IMR-90 (cell line): ENCODE measurements at regions not wholly inside any gene's neighbourhood (a gene's known extent, or its start where the extent isn't known, plus 50 kb on each side); places are given as distances from the start of the nearest gene placed in this dataset.

Experiments
- ATAC-seq: fragments of 200-7000 bp; cut with Tn5 transposase; 2 replicates; pipeline ENCODE4 v1.9.1; 2020; ENCODE audit warnings: low read depth, mild to moderate bottlenecking, moderate library complexity
- BruUV-seq: library from RNA; stranded (reverse); fragments of 400-500 nt; replicated peaks from 2 replicates; lab custom pipeline; 2021; lab: Mats Ljungman, UMichigan
- CTCF ChIA-PET: fragments of 300-600 bp; formaldehyde crosslinking; extraction: SDS; loops from one replicate; lab custom pipeline; 2021; ENCODE audit warnings: antibody characterized with exemption; lab: Yijun Ruan, JAX
- POLR2A ChIA-PET: fragments of 300-600 bp; sonication (Branson Sonifier 250); formaldehyde crosslinking; loops from one replicate; lab custom pipeline; 2022; ENCODE audit warnings: antibody characterized with exemption; ENCODE audit not compliant: unreplicated experiment; lab: Charles Lee
- DNase-seq: peaks from one replicate; pipeline ENCODE4 v3.0.0; 2013
- H2AFZ ChIP-seq: replicated peaks from 2 replicates; pipeline ENCODE3; 2013; ENCODE audit warnings: low read length, mild to moderate bottlenecking; ENCODE audit not compliant: poor library complexity
- H2AK5ac ChIP-seq: 2 replicates; pipeline ENCODE4 v1.6.1; 2013; ENCODE audit warnings: low read depth, low read length, inconsistent platforms
- H2AK9ac ChIP-seq: replicated peaks from 2 replicates; pipeline ENCODE3; 2013; ENCODE audit warnings: mild to moderate bottlenecking, low read depth, low read length, moderate library complexity; ENCODE audit not compliant: poor library complexity
- H2BK120ac ChIP-seq: 2 replicates; pipeline ENCODE4 v1.6.1; 2013; ENCODE audit warnings: low read depth, low read length, inconsistent platforms
- H2BK15ac ChIP-seq: 3 replicates; pipeline ENCODE4 v1.6.1; 2013; ENCODE audit warnings: low read depth, low read length, inconsistent platforms
- H2BK20ac ChIP-seq: 2 replicates; pipeline ENCODE4 v1.6.1; 2013; ENCODE audit warnings: low read depth, mild to moderate bottlenecking, inconsistent platforms, low read length, moderate library complexity
- H2BK5ac ChIP-seq: 2 replicates; pipeline ENCODE4 v1.6.1; 2013; ENCODE audit warnings: mild to moderate bottlenecking, low read depth, low read length, inconsistent platforms; ENCODE audit not compliant: poor library complexity, severe bottlenecking
- H3K14ac ChIP-seq: replicated peaks from 2 replicates; pipeline ENCODE4 v1.6.1; 2013; ENCODE audit warnings: low read depth, low read length, inconsistent platforms
- H3K18ac ChIP-seq: 2 replicates; pipeline ENCODE4 v1.6.1; 2013; ENCODE audit warnings: low read depth, low read length, control low read depth
- H3K23ac ChIP-seq: 2 replicates; pipeline ENCODE4 v1.6.1; 2013; ENCODE audit warnings: low read depth, low read length, inconsistent platforms
- H3K27ac ChIP-seq: 2 replicates; pipeline ENCODE4 v1.5.1; 2013; ENCODE audit warnings: mild to moderate bottlenecking, control low read depth, low read length; ENCODE audit not compliant: insufficient read depth
- H3K27me3 ChIP-seq: 2 replicates; pipeline ENCODE4 v1.6.1; 2013; ENCODE audit warnings: low read length; ENCODE audit not compliant: control insufficient read depth, insufficient read depth
- H3K36me3 ChIP-seq: 2 replicates; pipeline ENCODE4 v1.6.1; 2013; ENCODE audit warnings: low read length, mixed read lengths; ENCODE audit not compliant: control insufficient read depth, insufficient read depth
- H3K4ac ChIP-seq: 2 replicates; pipeline ENCODE4 v1.6.1; 2013; ENCODE audit warnings: low read depth, low read length, inconsistent platforms
- H3K4me1 ChIP-seq: 2 replicates; pipeline ENCODE4 v1.6.1; 2013; ENCODE audit warnings: low read length, mixed read lengths; ENCODE audit not compliant: control insufficient read depth, insufficient read depth
- H3K4me2 ChIP-seq: 2 replicates; pipeline ENCODE4 v1.6.1; 2013; ENCODE audit warnings: low read depth, mild to moderate bottlenecking, control low read depth, low read length, moderate library complexity
- H3K4me3 ChIP-seq: 2 replicates; pipeline ENCODE4 v1.5.1; 2013; ENCODE audit warnings: low read depth, mild to moderate bottlenecking, control low read depth, low read length, moderate library complexity; ENCODE audit not compliant: insufficient read depth
- H3K56ac ChIP-seq: 2 replicates; pipeline ENCODE4 v1.6.1; 2013; ENCODE audit warnings: low read length, inconsistent platforms; ENCODE audit not compliant: insufficient read depth; ENCODE audit errors: extremely low read depth
- H3K79me1 ChIP-seq, 2 experiments: 2 replicates each; pipeline ENCODE4 v1.6.1; 2013; ENCODE audit warnings: low read length in 2 of 2, inconsistent platforms in 1 of 2, low read depth in 1 of 2
- H3K9ac ChIP-seq: 2 replicates; pipeline ENCODE4 v1.6.1; 2013; ENCODE audit warnings: low read depth, low read length, control low read depth
- H3K9me1 ChIP-seq: 2 replicates; pipeline ENCODE4 v1.6.1; 2013; ENCODE audit warnings: low read length, inconsistent platforms; ENCODE audit not compliant: insufficient read depth
- H3K9me3 ChIP-seq: 2 replicates; pipeline ENCODE4 v1.6.1; 2013; ENCODE audit warnings: low read length; ENCODE audit not compliant: control insufficient read depth, insufficient read depth
- H4K20me1 ChIP-seq: 2 replicates; pipeline ENCODE4 v1.6.1; 2013; ENCODE audit warnings: low read length, inconsistent platforms; ENCODE audit not compliant: insufficient read depth
- H4K5ac ChIP-seq: 2 replicates; pipeline ENCODE4 v1.6.1; 2013; ENCODE audit warnings: mild to moderate bottlenecking, low read depth, low read length, control low read depth
- H4K8ac ChIP-seq, 2 experiments: 2 replicates each; pipeline ENCODE4 v1.6.1; 2013; ENCODE audit warnings: low read depth in 2 of 2, low read length in 2 of 2, control low read depth in 1 of 2, inconsistent platforms in 1 of 2
- H4K91ac ChIP-seq: 2 replicates; pipeline ENCODE4 v1.6.1; 2013; ENCODE audit warnings: low read depth, low read length, inconsistent platforms; ENCODE audit not compliant: insufficient read depth
- BHLHE40 ChIP-seq: fragments of 150-350 bp; IDR thresholded peaks from 2 replicates; pipeline ENCODE4 v1.6.1; 2016; ENCODE audit warnings: mild to moderate bottlenecking, low read depth, low read length
- CEBPB ChIP-seq: IDR thresholded peaks from 2 replicates; pipeline ENCODE4 v1.6.1; 2012; ENCODE audit warnings: low read depth, low read length, improper control_type of control experiment
- CHD1 ChIP-seq: IDR thresholded peaks from 2 replicates; pipeline ENCODE4 v1.6.1; 2012; ENCODE audit warnings: low read depth, low read length, improper control_type of control experiment
- CTCF ChIP-seq: conservative IDR thresholded peaks from 2 replicates; pipeline ENCODE4 v1.5.1; 2012; ENCODE audit warnings: mild to moderate bottlenecking, low read depth, low read length, improper control_type of control experiment
- ELK1 ChIP-seq: fragments of 150-350 bp; IDR thresholded peaks from 2 replicates; pipeline ENCODE4 v1.6.1; 2016; ENCODE audit warnings: low read depth, mild to moderate bottlenecking, low read length, moderate library complexity, borderline replicate concordance
- FOS ChIP-seq: fragments of 150-350 bp; IDR thresholded peaks from 2 replicates; pipeline ENCODE4 v1.6.1; 2016; ENCODE audit warnings: low read depth, low read length
- MAFK ChIP-seq: IDR thresholded peaks from 2 replicates; pipeline ENCODE4 v1.6.1; 2012; ENCODE audit warnings: low read depth, low read length, improper control_type of control experiment
- MAZ ChIP-seq: IDR thresholded peaks from 2 replicates; pipeline ENCODE4 v1.6.1; 2012; ENCODE audit warnings: low read depth, mild to moderate bottlenecking, low read length, improper control_type of control experiment, moderate library complexity, borderline replicate concordance
- MXI1 ChIP-seq: IDR thresholded peaks from 2 replicates; pipeline ENCODE4 v1.6.1; 2012; ENCODE audit warnings: low read depth, mild to moderate bottlenecking, low read length, moderate library complexity, borderline replicate concordance
- NFE2L2 ChIP-seq: fragments of 150-350 bp; IDR thresholded peaks from 2 replicates; pipeline ENCODE4 v1.6.1; 2016; ENCODE audit warnings: low read depth, mild to moderate bottlenecking, low read length
- POLR2A ChIP-seq: IDR thresholded peaks from 2 replicates; pipeline ENCODE4 v1.6.1; 2012; ENCODE audit warnings: mild to moderate bottlenecking, low read depth, low read length
- RAD21 ChIP-seq: IDR thresholded peaks from 2 replicates; pipeline ENCODE4 v1.6.1; 2012; ENCODE audit warnings: low read length, improper control_type of control experiment
- RCOR1 ChIP-seq: IDR thresholded peaks from 2 replicates; pipeline ENCODE4 v1.6.1; 2012; ENCODE audit warnings: mild to moderate bottlenecking, low read length, improper control_type of control experiment; ENCODE audit not compliant: insufficient replicate concordance
- RFX5 ChIP-seq: IDR thresholded peaks from 2 replicates; pipeline ENCODE4 v1.8.0; 2012; ENCODE audit warnings: low read depth, mild to moderate bottlenecking, low read length, moderate library complexity
- SMC3 ChIP-seq: fragments of 150-350 bp; IDR thresholded peaks from 2 replicates; pipeline ENCODE4 v1.6.1; 2016; ENCODE audit warnings: low read depth, mild to moderate bottlenecking, antibody characterized with exemption, low read length, moderate library complexity
- USF2 ChIP-seq: fragments of 150-350 bp; IDR thresholded peaks from 2 replicates; pipeline ENCODE4 v1.6.1; 2017; ENCODE audit warnings: mild to moderate bottlenecking, antibody characterized with exemption, low read length, low read depth
- WGBS, 2 experiments: methylation state at CpG; one replicate each; pipeline versions ENCODE4 v1.1.5 to v1.1.7; 2013; ENCODE audit warnings: missing lambda C conversion rate in 2 of 2; ENCODE audit not compliant: insufficient read length in 1 of 2; ENCODE audit errors: extremely low coverage in 2 of 2; 5-methylcytosine and 5-hydroxymethylcytosine counted together
- dilution Hi-C: fragments of 300-500 bp; cut with HindIII; formaldehyde crosslinking; loops from one replicate; pipeline ENCODE4 v1.14.3; 2018; ENCODE audit warnings: low sequenced_read_pairs; ENCODE audit not compliant: unreplicated experiment
- in situ Hi-C: fragments of 300-500 bp; cut with MboI; formaldehyde crosslinking; loops from 3 replicates; pipeline ENCODE4 v1.14.3; 2019; ENCODE audit warnings: low sequenced_read_pairs, inconsistent platforms, mixed read lengths
- intact Hi-C: fragments of 100-400 bp; cut with micrococcal nuclease; formaldehyde crosslinking; loops from 2 replicates; pipeline ENCODE4 v1.10.0; 2022

DNA sequence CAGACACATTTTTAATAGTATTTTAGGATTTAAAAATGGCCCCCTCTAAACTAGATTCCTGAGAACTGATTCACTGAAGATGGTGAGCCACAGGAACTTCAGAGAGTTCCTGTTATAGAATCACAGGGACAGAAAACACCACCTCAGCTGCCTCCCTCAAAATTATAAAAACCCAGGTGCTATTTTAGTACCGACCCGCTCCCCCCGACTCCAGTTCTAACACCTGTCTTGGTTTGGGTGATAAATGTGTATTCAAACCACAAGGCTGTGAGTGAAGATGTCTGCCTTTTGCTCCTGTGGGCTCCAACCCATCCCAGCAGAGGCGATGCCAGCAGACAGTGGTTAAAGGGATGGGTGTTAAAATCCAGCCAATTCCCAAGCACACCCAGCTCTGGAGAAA, 127.4 kb upstream of the LY86 start:
- Histone ChIP-seq H3K9me1 (no peaks in the 10 kb centered on the region), H2AFZ (no peak overlapping the region), H3K27me3 (no peaks in the 10 kb centered on the region), H3K4ac (no peak overlapping the region), H4K8ac (no peak overlapping the region), H3K79me1 (no peaks in the 10 kb centered on the region), H2BK15ac (no peak overlapping the region), H4K20me1 (no peaks in the 10 kb centered on the region), H3K36me3 (no peaks in the 10 kb centered on the region), H3K14ac (no peak overlapping the region), H2AK9ac (no peak overlapping the region), H4K91ac (no peak overlapping the region), H2BK120ac (no peak overlapping the region), H3K27ac (no peak overlapping the region), H2BK5ac (no peak overlapping the region), H2BK20ac (no peak overlapping the region), H3K9me3 (peaks cover 26% of the 10 kb centered on the region), H3K56ac (no peak overlapping the region), H3K4me2 (no peak overlapping the region), H2AK5ac (no peak overlapping the region), H3K18ac (no peak overlapping the region), H3K9ac (no peak overlapping the region), H4K5ac (no peak overlapping the region), H3K23ac (no peak overlapping the region), H3K4me1 (no peaks in the 10 kb centered on the region), H3K4me3 (no peak overlapping the region)
- TF ChIP-seq USF2 (no peak), NFE2L2 (no peak), MAFK (no peak), RCOR1 (no peak), ELK1 (no peak), POLR2A (no peak), CHD1 (no peak), FOS (no peak), BHLHE40 (no peak), SMC3 (no peak), CEBPB (no peak), MXI1 (no peak), MAZ (no peak), CTCF (no peak), RFX5 (no peak), RAD21 (no peak)
- ChIA-PET CTCF (no interaction called here), POLR2A (no interaction called here)
- dilution Hi-C loops (no loop called here), in situ Hi-C loops (no loop called here), intact Hi-C loops (no loop called here)
- BruUV-seq = no TSS peak
- no peak for DNase-seq
- no peak for ATAC-seq
- no CpG with 5 or more reads among the region's 4 CpGs for WGBS, 2 experiments
